HEK293T (cell line): ENCODE measurements at regions not wholly inside any gene's neighbourhood (a gene's known extent, or its start where the extent isn't known, plus 50 kb on each side); places are given as distances from the start of the nearest gene placed in this dataset.

Experiments
- ARNT ChIP-seq: fragments of 450-650 bp; IDR thresholded peaks from 2 replicates; pipeline ENCODE4 v1.6.1; 2017; ENCODE audit warnings: mild to moderate bottlenecking
- BHLHE40 ChIP-seq: fragments of 450-650 bp; IDR thresholded peaks from 2 replicates; pipeline ENCODE4 v1.6.1; 2016; ENCODE audit warnings: mild to moderate bottlenecking, moderate library complexity, borderline replicate concordance
- ELF4 ChIP-seq: fragments of 450-650 bp; IDR thresholded peaks from 2 replicates; pipeline ENCODE4 v1.6.1; 2017; ENCODE audit warnings: antibody characterized with exemption
- FOXM1 ChIP-seq: fragments of 450-650 bp; IDR thresholded peaks from 2 replicates; pipeline ENCODE4 v1.6.1; 2017; ENCODE audit warnings: mild to moderate bottlenecking, borderline replicate concordance
- L3MBTL2 ChIP-seq: fragments of 450-650 bp; conservative IDR thresholded peaks from 2 replicates; pipeline ENCODE4 v1.6.1; 2016; ENCODE audit warnings: mild to moderate bottlenecking
- LEF1 ChIP-seq: fragments of 450-650 bp; IDR thresholded peaks from 2 replicates; pipeline ENCODE4 v1.6.1; 2017; ENCODE audit warnings: mild to moderate bottlenecking, borderline replicate concordance
- SP1 ChIP-seq: fragments of 450-650 bp; IDR thresholded peaks from 2 replicates; pipeline ENCODE4 v1.6.1; 2017
- SUZ12 ChIP-seq: fragments of 450-650 bp; IDR thresholded peaks from 2 replicates; pipeline ENCODE4 v1.6.1; 2016; ENCODE audit warnings: mild to moderate bottlenecking
- ZNF384 ChIP-seq: fragments of 450-650 bp; IDR thresholded peaks from 2 replicates; pipeline ENCODE4 v1.6.1; 2016
- TF ChIP-seq, protein P1 (sequence below): fragments of 450-650 bp; IDR thresholded peaks from 2 replicates; pipeline ENCODE4 v1.6.1; 2016

DNA sequence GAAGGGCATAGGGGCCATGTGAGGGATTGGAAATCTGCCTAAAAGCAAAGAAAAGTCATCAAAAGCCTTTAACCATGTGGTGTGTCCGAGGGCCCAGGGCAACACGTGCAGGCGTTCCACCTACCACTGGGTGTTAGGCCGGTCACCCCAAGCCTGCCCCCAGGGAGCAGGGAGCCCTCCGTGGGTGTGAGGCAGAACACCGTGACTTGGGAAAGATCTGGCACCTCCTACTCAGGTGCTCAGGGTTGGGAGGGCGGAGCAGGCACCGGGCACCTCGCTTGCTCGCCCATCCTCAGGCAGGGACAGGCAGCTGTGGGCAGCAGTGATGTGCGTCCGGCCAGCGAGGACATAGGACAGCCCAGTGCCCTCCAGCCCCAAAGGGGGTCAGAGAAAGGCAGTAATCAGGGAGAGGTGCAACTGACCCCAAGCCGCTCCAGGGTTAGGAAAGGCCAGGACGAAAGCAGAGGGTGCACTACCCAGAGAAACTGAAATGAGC, 80.7 kb upstream of the CHST15 start:
- TF ChIP-seq BHLHE40 = no peak
- TF ChIP-seq ELF4 = no peak
- no peak for TF ChIP-seq FOXM1
- no peak for TF ChIP-seq SP1
- no peak for TF ChIP-seq L3MBTL2
- no peak for TF ChIP-seq ARNT
- no peak for TF ChIP-seq LEF1
- TF ChIP-seq, protein P1, sequence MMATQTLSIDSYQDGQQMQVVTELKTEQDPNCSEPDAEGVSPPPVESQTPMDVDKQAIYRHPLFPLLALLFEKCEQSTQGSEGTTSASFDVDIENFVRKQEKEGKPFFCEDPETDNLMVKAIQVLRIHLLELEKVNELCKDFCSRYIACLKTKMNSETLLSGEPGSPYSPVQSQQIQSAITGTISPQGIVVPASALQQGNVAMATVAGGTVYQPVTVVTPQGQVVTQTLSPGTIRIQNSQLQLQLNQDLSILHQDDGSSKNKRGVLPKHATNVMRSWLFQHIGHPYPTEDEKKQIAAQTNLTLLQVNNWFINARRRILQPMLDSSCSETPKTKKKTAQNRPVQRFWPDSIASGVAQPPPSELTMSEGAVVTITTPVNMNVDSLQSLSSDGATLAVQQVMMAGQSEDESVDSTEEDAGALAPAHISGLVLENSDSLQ = no peak
- no peak for TF ChIP-seq ZNF384
- no peak for TF ChIP-seq SUZ12
